GM12865 (cell line): ENCODE measurements at regions not wholly inside any gene's neighbourhood (a gene's known extent, or its start where the extent isn't known, plus 50 kb on each side); places are given as distances from the start of the nearest gene placed in this dataset.

Experiments
- DNase-seq: peaks from one replicate; pipeline ENCODE4 v3.0.0; 2010; ENCODE audit warnings: low read depth
- H3K4me3 ChIP-seq: 2 replicates; pipeline ENCODE4 v1.5.1; 2011; ENCODE audit warnings: mild to moderate bottlenecking, low read depth, low read length, control low read depth
- CTCF ChIP-seq: IDR thresholded peaks from 2 replicates; pipeline ENCODE4 v1.5.1; 2011; ENCODE audit warnings: low read length, control low read depth, low read depth, inconsistent platforms; ENCODE audit not compliant: insufficient read depth; ENCODE audit errors: missing control alignments

DNA sequence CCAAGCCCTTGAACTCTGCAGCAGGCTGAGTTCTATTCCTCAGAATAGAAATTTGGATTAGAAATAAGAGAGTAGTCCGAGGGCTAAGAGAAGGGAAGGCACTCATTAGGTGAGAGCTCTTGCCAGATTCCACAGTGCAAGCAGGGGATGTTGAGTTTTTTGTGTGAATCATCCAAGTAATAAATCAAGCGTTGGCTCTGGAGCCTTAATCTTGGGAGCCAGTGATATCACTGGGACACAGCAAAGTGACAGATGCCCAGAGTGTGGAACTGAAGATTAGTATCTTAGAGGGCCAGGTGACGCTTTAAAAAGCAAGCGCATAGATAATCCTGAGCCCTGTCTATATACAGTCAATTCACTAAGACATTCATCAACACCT is 60.3 kb downstream of the FOXD1 start:
- no peak for DNase-seq
- no peak overlapping the region for H3K4me3 ChIP-seq
- TF ChIP-seq CTCF, result no peak

GRCh38 chr5:73387601-73388305 is 60.8 kb downstream of the FOXD1 start:
- peak overlapping the region; percentile 24 for H3K4me3 ChIP-seq
- DNase-seq, result peak; percentile 91
- TF ChIP-seq CTCF, result no peak

- peak overlapping the region; percentile 24 for H3K4me3 ChIP-seq
- DNase-seq, result peak; percentile 81
- peak; percentile 14 for TF ChIP-seq CTCF
Measured at GRCh38 chr5:73387149-73387591, 61.4 kb downstream of the FOXD1 start.

DNA sequence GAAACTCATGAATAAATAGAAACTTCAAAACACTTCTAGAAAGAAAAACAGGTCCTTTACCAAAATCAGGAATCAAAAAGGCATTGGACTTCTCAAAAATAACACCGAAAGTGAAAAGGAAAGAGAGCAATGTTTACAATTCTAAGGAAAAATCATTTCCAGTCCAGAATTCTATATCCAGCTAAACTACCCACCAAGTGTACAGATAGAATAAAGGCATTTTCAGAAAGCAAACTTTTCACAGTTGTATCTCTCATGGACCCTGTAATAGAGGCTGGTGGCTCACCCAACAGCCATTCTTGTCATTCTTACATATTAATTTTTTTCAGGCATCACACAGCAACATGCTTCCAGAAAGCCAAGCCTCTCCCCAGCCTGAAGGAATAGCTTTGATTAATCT is 63.7 kb downstream of the FOXD1 start:
- no peak for DNase-seq
- TF ChIP-seq CTCF, result no peak
- H3K4me3 ChIP-seq, result no peak overlapping the region

DNA sequence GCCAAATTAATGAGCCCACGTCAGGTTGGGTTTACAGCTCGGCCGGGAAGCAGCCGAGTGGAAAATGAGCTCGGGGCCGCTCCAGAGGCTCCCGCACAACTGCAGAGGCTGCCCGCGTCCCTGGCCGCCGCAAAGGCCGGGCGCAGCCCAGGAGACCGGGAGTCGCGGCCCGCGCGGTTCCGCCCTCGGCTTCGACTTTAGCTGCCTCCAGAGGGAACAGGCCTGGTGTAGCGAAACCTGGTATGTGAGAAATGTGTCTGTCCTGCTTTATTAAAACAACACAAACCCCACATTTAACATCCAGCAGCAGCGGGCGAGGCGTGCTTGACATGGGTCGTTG is 66.2 kb downstream of the FOXD1 start:
- TF ChIP-seq CTCF, result no peak
- no peak for DNase-seq
- no peak overlapping the region for H3K4me3 ChIP-seq

DNA sequence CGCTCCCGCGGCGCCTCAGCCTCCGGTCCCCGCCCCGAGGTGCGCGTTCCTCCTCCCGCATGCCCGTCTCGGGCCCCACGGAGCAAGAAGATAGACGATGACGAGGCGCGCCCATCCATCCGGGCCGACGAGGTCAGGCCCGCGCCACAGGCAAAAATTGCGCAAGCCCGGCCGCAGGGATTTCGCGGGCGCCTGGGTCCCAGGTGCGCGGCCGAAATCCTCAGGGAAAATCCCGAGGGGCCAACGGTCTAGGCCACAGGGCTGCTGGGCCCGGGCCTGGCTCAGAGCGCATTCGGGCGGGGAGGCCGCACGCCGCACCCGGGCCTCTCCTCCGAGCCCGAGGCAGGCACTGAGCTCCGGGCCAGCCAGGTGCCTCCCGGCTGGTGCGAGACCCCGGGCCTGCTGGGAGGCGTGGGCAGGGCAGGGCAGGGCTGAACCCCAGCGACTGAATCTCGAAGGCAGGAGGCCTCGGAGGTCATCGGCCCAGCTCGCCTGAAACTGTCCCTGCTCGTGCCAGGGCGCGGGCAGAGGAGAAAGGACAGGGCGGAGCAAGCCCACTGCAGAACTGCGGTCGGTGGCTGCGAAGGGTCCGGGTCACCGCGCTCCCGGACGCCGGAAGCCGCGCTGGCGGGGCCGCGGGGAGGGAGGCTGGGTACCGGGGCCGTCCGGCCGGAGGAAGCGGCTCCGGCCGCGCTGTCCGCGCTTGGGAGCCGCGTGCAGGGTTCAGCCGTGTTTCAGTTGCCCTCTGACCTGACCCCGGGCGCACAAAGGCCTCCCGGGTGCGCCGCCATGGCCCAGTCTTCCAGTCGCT is 66.8 kb downstream of the FOXD1 start:
- DNase-seq, result no peak
- TF ChIP-seq CTCF, result no peak
- H3K4me3 ChIP-seq, result no peak overlapping the region
